ENCODE measurements at regions not wholly inside any gene's neighbourhood (a gene's known extent, or its start where the extent isn't known, plus 50 kb on each side); places are given as distances from the start of the nearest gene placed in this dataset.
"Not testable (repeated sequence)": the region's sequence is repeated elsewhere in the genome, so short reads cannot be mapped to it uniquely, and the experiment has no call there.

GRCh38 chrX:39702636-39703035, 395.1 kb downstream of the BCOR start:
- TF ChIP-seq CTCF (IDR thresholded peaks at IDR 0.05; ENCODE audit: poor library complexity, severe bottlenecking); EZH2 (IDR thresholded peaks at IDR 0.05; ENCODE audit: borderline replicate concordance, insufficient read depth, low read length, poor library complexity, severe bottlenecking); REST (IDR thresholded peaks at IDR 0.05; ENCODE audit: borderline replicate concordance); RAD21 (conservative IDR thresholded peaks at IDR 0.05); POLR2AphosphoS5 (IDR thresholded peaks at IDR 0.05); SMC3 (conservative IDR thresholded peaks at IDR 0.05; ENCODE audit: poor library complexity); EP300 (conservative IDR thresholded peaks at IDR 0.05; ENCODE audit: poor library complexity, severe bottlenecking): not testable (repeated sequence)
